CD14-positive monocyte (primary cell): ENCODE measurements at regions not wholly inside any gene's neighbourhood (a gene's known extent, or its start where the extent isn't known, plus 50 kb on each side); places are given as distances from the start of the nearest gene placed in this dataset.

Experiments
- DNase-seq, 3 donors: peaks; one replicate each; pipeline ENCODE4 v3.0.0-alpha.2; 2011 to 2022
- H2AFZ ChIP-seq: 2 replicates; pipeline ENCODE4 v1.6.0; 2012; ENCODE audit warnings: mild to moderate bottlenecking, low read depth, low read length, inconsistent platforms; ENCODE audit not compliant: insufficient read depth, poor library complexity, severe bottlenecking
- H3K27ac ChIP-seq, 2 donors: 1 replicate in 1 of 2; 2 replicates in 1 of 2; pipeline ENCODE4 v1.5.1; 2012 to 2013; ENCODE audit warnings: low read length in 2 of 2, control low read depth in 1 of 2, inconsistent platforms in 1 of 2, low read depth in 1 of 2, mild to moderate bottlenecking in 1 of 2
- H3K27me3 ChIP-seq, 2 donors: one replicate each; pipeline versions ENCODE4 v1.6.0 to v1.6.1; 2011 to 2013; ENCODE audit warnings: low read length in 2 of 2; ENCODE audit not compliant: control insufficient read depth in 2 of 2, insufficient read depth in 2 of 2
- H3K36me3 ChIP-seq, 2 donors: replicated peaks in 1 of 2; 1 replicate in 1 of 2; 2 replicates in 1 of 2; pipeline versions ENCODE4 v1.5.1 to v1.6.1; 2012 to 2013; ENCODE audit warnings: low read length in 2 of 2, control low read depth in 1 of 2, inconsistent platforms in 1 of 2, mild to moderate bottlenecking in 1 of 2; ENCODE audit not compliant: insufficient read depth in 2 of 2, control insufficient read depth in 1 of 2
- H3K4me1 ChIP-seq, 2 donors: 1 replicate in 1 of 2; 2 replicates in 1 of 2; pipeline versions ENCODE4 v1.5.1 to v1.6.1; 2012 to 2013; ENCODE audit warnings: low read length in 2 of 2, control low read depth in 1 of 2, inconsistent platforms in 1 of 2, mild to moderate bottlenecking in 1 of 2, moderate library complexity in 1 of 2; ENCODE audit not compliant: insufficient read depth in 2 of 2, control insufficient read depth in 1 of 2
- H3K4me2 ChIP-seq: replicated peaks from 2 replicates; pipeline ENCODE3; 2012; ENCODE audit warnings: low read length, moderate library complexity, mild to moderate bottlenecking; ENCODE audit not compliant: poor library complexity, severe bottlenecking; ENCODE audit errors: extremely low read depth
- H3K4me3 ChIP-seq, 3 experiments: fragments of 200-600 bp in 1 of 3; sonication (generic) in 1 of 3; replicated peaks in 1 of 3; 1 replicate in 2 of 3; 2 replicates in 1 of 3; pipeline ENCODE4 v1.5.1; 2011 to 2013; ENCODE audit warnings: low read length in 3 of 3, mild to moderate bottlenecking in 3 of 3, control low read depth in 2 of 3, low read depth in 2 of 3, inconsistent platforms in 1 of 3, moderate library complexity in 1 of 3
- H3K79me2 ChIP-seq: 2 replicates; pipeline ENCODE4 v1.6.0; 2012; ENCODE audit warnings: mild to moderate bottlenecking, control low read depth, inconsistent platforms, low read length, moderate library complexity; ENCODE audit not compliant: insufficient read depth
- H3K9ac ChIP-seq: 2 replicates; pipeline ENCODE4 v1.6.0; 2017; ENCODE audit warnings: low read length, mild to moderate bottlenecking; ENCODE audit not compliant: insufficient read depth, poor library complexity, severe bottlenecking
- H3K9me3 ChIP-seq, 2 donors: replicated peaks in 1 of 2; 1 replicate in 1 of 2; 2 replicates in 1 of 2; pipeline versions ENCODE4 v1.5.1 to v1.6.1; 2012 to 2013; ENCODE audit warnings: low read length in 2 of 2, control low read depth in 1 of 2; ENCODE audit not compliant: control insufficient read depth in 1 of 2, insufficient read depth in 1 of 2
- H4K20me1 ChIP-seq: 2 replicates; pipeline ENCODE4 v1.6.0; 2012; ENCODE audit warnings: mild to moderate bottlenecking, low read length, control low read depth, moderate library complexity; ENCODE audit not compliant: insufficient read depth
- H3K27ac Mint-ChIP-seq, 7 donors: one replicate each; pipeline ENCODE4 v1.8.0; 2020; ENCODE audit warnings: mild to moderate bottlenecking in 7 of 7, mixed read lengths in 7 of 7, moderate library complexity in 6 of 7, inconsistent platforms in 2 of 7
- H3K27me3 Mint-ChIP-seq, 3 donors: one replicate each; pipeline ENCODE4 v1.8.0; 2021 to 2022; ENCODE audit warnings: low read depth in 3 of 3, mild to moderate bottlenecking in 3 of 3, mixed read lengths in 3 of 3, moderate library complexity in 3 of 3, inconsistent platforms in 1 of 3
- H3K36me3 Mint-ChIP-seq, 2 donors: one replicate each; pipeline ENCODE4 v1.8.0; 2020; ENCODE audit warnings: mixed read lengths in 2 of 2, inconsistent platforms in 1 of 2, mild to moderate bottlenecking in 1 of 2
- H3K4me1 Mint-ChIP-seq: one replicate; pipeline ENCODE4 v1.8.0; 2020; ENCODE audit warnings: mild to moderate bottlenecking, mixed read lengths
- H3K4me3 Mint-ChIP-seq, 2 donors: one replicate each; pipeline ENCODE4 v1.8.0; 2020; ENCODE audit warnings: mild to moderate bottlenecking in 2 of 2, mixed read lengths in 2 of 2, moderate library complexity in 1 of 2
- H3K9me3 Mint-ChIP-seq, 7 donors: one replicate each; pipeline ENCODE4 v1.8.0; 2020 to 2022; ENCODE audit warnings: mixed read lengths in 7 of 7, mild to moderate bottlenecking in 6 of 7, moderate library complexity in 6 of 7, inconsistent platforms in 2 of 7
- WGBS: methylation state at CpG from one replicate; pipeline ENCODE4 v1.1.5; 2013; ENCODE audit warnings: missing lambda C conversion rate; ENCODE audit not compliant: insufficient coverage; 5-methylcytosine and 5-hydroxymethylcytosine counted together
- intact Hi-C, 2 donors: fragments of 100-400 bp; cut with micrococcal nuclease; formaldehyde crosslinking; loops; one replicate each; pipeline versions ENCODE4 v1.15.0 to v1.15.1; 2023
- TF ChIP-seq, protein P1 (sequence below): fragments of 200-600 bp; IDR thresholded peaks from one replicate; pipeline ENCODE4 v1.8.0; 2022; ENCODE audit warnings: antibody characterized with exemption, mild to moderate bottlenecking

DNA sequence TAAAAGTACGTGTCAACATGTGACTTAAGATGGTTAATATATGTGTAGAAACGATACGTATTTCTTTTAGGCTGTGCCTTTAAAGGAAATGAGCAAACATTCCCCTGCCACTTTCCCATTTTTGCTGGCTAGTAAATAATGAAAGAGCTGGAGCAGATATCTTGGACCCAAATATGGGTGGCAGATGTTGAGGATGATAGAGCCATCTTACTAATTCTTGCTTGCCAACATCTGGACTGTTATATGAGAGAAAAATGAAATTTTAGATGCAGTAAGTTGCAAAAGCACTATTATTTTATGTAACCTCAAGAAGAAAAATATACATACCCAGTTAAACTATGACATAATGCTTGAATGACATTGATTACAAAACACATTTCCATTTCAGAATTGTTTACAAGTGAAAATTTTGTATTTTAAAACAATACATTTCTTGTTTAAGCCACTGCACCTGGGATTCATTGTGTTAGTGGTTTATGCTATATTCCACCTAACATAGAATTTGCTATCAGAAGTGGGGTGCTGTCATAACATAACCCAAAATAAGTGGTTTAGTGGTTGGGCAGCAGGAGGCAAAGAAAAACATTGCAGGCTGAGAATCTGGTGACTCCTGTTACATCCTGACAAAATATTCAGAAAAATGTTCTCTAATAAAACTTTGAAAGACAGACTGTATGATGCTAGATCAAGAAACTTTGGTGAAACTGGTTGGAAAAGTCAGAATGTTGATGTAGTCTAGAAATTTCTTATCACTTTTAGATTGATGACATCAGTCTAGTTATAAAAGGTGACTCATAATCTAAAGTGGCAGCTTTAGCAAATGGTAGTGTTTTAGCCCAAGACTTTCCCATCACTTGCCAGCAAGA is 305.0 kb downstream of the PTEN start:
- no peaks in the 10 kb centered on the region for H4K20me1 ChIP-seq
- H3K9me3 ChIP-seq = no peaks in the 10 kb centered on the region
- H3K27ac Mint-ChIP-seq = no peak overlapping the region
- intact Hi-C loops = no loop called here
- peaks cover 6% of the 10 kb centered on the region for H3K4me1 Mint-ChIP-seq
- H2AFZ ChIP-seq = no peak overlapping the region
- H3K4me3 ChIP-seq = no peak overlapping the region
- peaks cover 0 to 2% (median under 1%) of the 10 kb centered on the region in 3 donors for H3K27me3 Mint-ChIP-seq
- no peak overlapping the region for H3K9ac ChIP-seq
- no peaks in the 10 kb centered on the region for H3K27me3 ChIP-seq
- WGBS = no CpG with 5 or more reads among the region's 3 CpGs
- H3K27ac ChIP-seq = no peak overlapping the region
- TF ChIP-seq, protein P1, sequence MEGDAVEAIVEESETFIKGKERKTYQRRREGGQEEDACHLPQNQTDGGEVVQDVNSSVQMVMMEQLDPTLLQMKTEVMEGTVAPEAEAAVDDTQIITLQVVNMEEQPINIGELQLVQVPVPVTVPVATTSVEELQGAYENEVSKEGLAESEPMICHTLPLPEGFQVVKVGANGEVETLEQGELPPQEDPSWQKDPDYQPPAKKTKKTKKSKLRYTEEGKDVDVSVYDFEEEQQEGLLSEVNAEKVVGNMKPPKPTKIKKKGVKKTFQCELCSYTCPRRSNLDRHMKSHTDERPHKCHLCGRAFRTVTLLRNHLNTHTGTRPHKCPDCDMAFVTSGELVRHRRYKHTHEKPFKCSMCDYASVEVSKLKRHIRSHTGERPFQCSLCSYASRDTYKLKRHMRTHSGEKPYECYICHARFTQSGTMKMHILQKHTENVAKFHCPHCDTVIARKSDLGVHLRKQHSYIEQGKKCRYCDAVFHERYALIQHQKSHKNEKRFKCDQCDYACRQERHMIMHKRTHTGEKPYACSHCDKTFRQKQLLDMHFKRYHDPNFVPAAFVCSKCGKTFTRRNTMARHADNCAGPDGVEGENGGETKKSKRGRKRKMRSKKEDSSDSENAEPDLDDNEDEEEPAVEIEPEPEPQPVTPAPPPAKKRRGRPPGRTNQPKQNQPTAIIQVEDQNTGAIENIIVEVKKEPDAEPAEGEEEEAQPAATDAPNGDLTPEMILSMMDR = no peak
- no peak overlapping the region for H3K4me2 ChIP-seq
- peaks cover 0 to under 1% of the 10 kb centered on the region in 2 donors for H3K4me1 ChIP-seq
- H3K36me3 ChIP-seq = no peaks in the 10 kb centered on the region
- no peak for DNase-seq
- H3K9me3 Mint-ChIP-seq = peaks cover 4 to 14% (median 7%) of the 10 kb centered on the region in 7 donors
- H3K79me2 ChIP-seq = no peaks in the 10 kb centered on the region
- no peak overlapping the region for H3K4me3 Mint-ChIP-seq
- H3K36me3 Mint-ChIP-seq = no peaks in the 10 kb centered on the region

DNA sequence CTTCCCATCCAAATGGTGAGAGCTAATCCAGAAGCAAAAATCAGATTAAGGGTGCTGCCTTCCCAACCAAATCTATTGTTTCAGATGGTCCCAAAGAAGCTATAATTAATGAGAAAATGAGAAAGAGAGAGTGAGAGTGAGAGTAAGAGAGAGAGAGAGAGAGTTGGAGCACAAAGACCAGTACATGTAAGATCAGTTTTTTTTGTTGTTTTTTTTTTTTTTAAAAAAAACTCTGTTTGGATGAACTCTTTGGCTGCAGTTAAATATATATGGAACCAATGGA is 305.6 kb downstream of the PTEN start:
- Mint-ChIP-seq H3K36me3 (no peaks in the 10 kb centered on the region), H3K9me3 (peaks cover 4 to 15% (median 7%) of the 10 kb centered on the region in 7 donors), H3K4me3 (no peak overlapping the region), H3K27me3 (peaks cover 0 to 2% (median 2%) of the 10 kb centered on the region in 3 donors), H3K27ac (no peak overlapping the region), H3K4me1 (peaks cover 5% of the 10 kb centered on the region)
- Histone ChIP-seq H3K4me3 (no peak overlapping the region), H3K36me3 (no peaks in the 10 kb centered on the region), H3K27ac (no peak overlapping the region), H2AFZ (no peak overlapping the region), H4K20me1 (no peaks in the 10 kb centered on the region), H3K9me3 (no peaks in the 10 kb centered on the region), H3K27me3 (no peaks in the 10 kb centered on the region), H3K79me2 (no peaks in the 10 kb centered on the region), H3K4me1 (no peaks in the 10 kb centered on the region), H3K9ac (no peak overlapping the region), H3K4me2 (no peak overlapping the region)
- intact Hi-C loops = no loop called here
- DNase-seq = no peak
- TF ChIP-seq, protein P1 = no peak
